GF-D8 (cell line): ENCODE measurements at regions not wholly inside any gene's neighbourhood (a gene's known extent, or its start where the extent isn't known, plus 50 kb on each side); places are given as distances from the start of the nearest gene placed in this dataset.

Source experiments
- DNase-seq: peaks from one replicate; lab custom pipeline; 2025; lab: John Stamatoyannopoulos, UW

GRCh38 chr9:103789686-103790085, 304.4 kb upstream of the SMC2 start:
- DNase-seq: no peak

- no peak for DNase-seq
Measured at GRCh38 chr9:103798620-103799019, 295.5 kb upstream of the SMC2 start.

GRCh38 chr9:103799959-103800358, 294.1 kb upstream of the SMC2 start:
- no peak for DNase-seq

- no peak for DNase-seq
Measured at GRCh38 chr9:103802068-103802467, 292.0 kb upstream of the SMC2 start.

- DNase-seq: no peak
Measured at GRCh38 chr9:103803245-103803644, 290.9 kb upstream of the SMC2 start.

GRCh38 chr9:103804077-103804735, 289.9 kb upstream of the SMC2 start:
- DNase-seq: no peak

GRCh38 chr9:103809745-103810144, 284.4 kb upstream of the SMC2 start:
- no peak for DNase-seq

- DNase-seq: no peak
Measured at GRCh38 chr9:103811462-103811861, 282.6 kb upstream of the SMC2 start.

GRCh38 chr9:103816146-103816545, 278.0 kb upstream of the SMC2 start:
- no peak for DNase-seq

GRCh38 chr9:103819936-103820335, 274.2 kb upstream of the SMC2 start:
- DNase-seq: no peak

- DNase-seq: no peak
Measured at GRCh38 chr9:103821115-103821514, 273.0 kb upstream of the SMC2 start.

GRCh38 chr9:103837940-103838339, 256.2 kb upstream of the SMC2 start:
- no peak for DNase-seq

- DNase-seq: no peak
Measured at GRCh38 chr9:103839197-103839596, 254.9 kb upstream of the SMC2 start.

GRCh38 chr9:103867886-103868285, 226.2 kb upstream of the SMC2 start:
- DNase-seq: no peak

- no peak for DNase-seq
Measured at GRCh38 chr9:103872811-103873210, 221.3 kb upstream of the SMC2 start.

- no peak for DNase-seq
Measured at GRCh38 chr9:103881419-103881818, 212.7 kb upstream of the SMC2 start.

- no peak for DNase-seq
Measured at GRCh38 chr9:103889989-103890388, 204.1 kb upstream of the SMC2 start.

GRCh38 chr9:103894184-103894583, 199.9 kb upstream of the SMC2 start:
- no peak for DNase-seq

GRCh38 chr9:103898550-103898949, 195.6 kb upstream of the SMC2 start:
- DNase-seq: no peak

- no peak for DNase-seq
Measured at GRCh38 chr9:103899866-103900265, 194.2 kb upstream of the SMC2 start.

- no peak for DNase-seq
Measured at GRCh38 chr9:103900466-103900865, 193.6 kb upstream of the SMC2 start.

GRCh38 chr9:103902263-103902662, 191.8 kb upstream of the SMC2 start:
- no peak for DNase-seq

- DNase-seq: no peak
Measured at GRCh38 chr9:103904242-103904641, 189.9 kb upstream of the SMC2 start.

GRCh38 chr9:103913899-103914298, 180.2 kb upstream of the SMC2 start:
- no peak for DNase-seq
